WTC11 (cell line): ENCODE measurements at regions not wholly inside any gene's neighbourhood (a gene's known extent, or its start where the extent isn't known, plus 50 kb on each side); places are given as distances from the start of the nearest gene placed in this dataset.
A peak's percentile ranks its signal among the peaks of the same experiment; 100 is the strongest.

Source experiments
- ATAC-seq: fragments of 200-7000 bp; cut with Tn5 transposase; 2 replicates; pipeline ENCODE4 v1.10.0; 2021; ENCODE audit warnings: mild to moderate bottlenecking, moderate library complexity
- CTCF ChIA-PET: fragments of 300-600 bp; sonication (Branson Sonifier 250); formaldehyde crosslinking; loops from one replicate; lab custom pipeline; 2021; ENCODE audit warnings: antibody characterized with exemption; lab: Charles Lee
- POLR2A ChIA-PET: fragments of 350-600 bp; sonication (Branson Sonifier 250); formaldehyde crosslinking; loops from one replicate; lab custom pipeline; 2021; ENCODE audit warnings: antibody characterized with exemption; lab: Charles Lee
- DNase-seq: peaks from one replicate; pipeline ENCODE4 v3.0.0; 2021; ENCODE audit warnings: low spot score
- H3K27ac Mint-ChIP-seq: 2 replicates; pipeline ENCODE4 v1.8.0; 2021; ENCODE audit warnings: mixed read lengths
- H3K27me3 Mint-ChIP-seq: 2 replicates; pipeline ENCODE4 v1.8.0; 2021; ENCODE audit warnings: low read depth, mild to moderate bottlenecking, moderate library complexity, mixed read lengths
- H3K36me3 Mint-ChIP-seq: 2 replicates; pipeline ENCODE4 v1.8.0; 2021; ENCODE audit warnings: mixed read lengths
- H3K4me1 Mint-ChIP-seq: 2 replicates; pipeline ENCODE4 v1.8.0; 2022; ENCODE audit warnings: mixed read lengths
- H3K4me3 Mint-ChIP-seq: 2 replicates; pipeline ENCODE4 v1.8.0; 2021; ENCODE audit warnings: mild to moderate bottlenecking, moderate library complexity, mixed read lengths
- H3K9me3 Mint-ChIP-seq: 2 replicates; pipeline ENCODE4 v1.8.0; 2021; ENCODE audit warnings: mixed read lengths
- FOXK1 ChIP-seq: sonication (generic); formaldehyde crosslinking; IDR thresholded peaks from 2 replicates; pipeline ENCODE4 v1.8.0; 2022; ENCODE audit warnings: mild to moderate bottlenecking, moderate library complexity, missing genetic modification reagents
- GTF2I ChIP-seq: fragments of 250-450 bp; sonication (Bioruptor Pico); conservative IDR thresholded peaks from 2 replicates; pipeline ENCODE4 v1.4.0; 2021; ENCODE audit warnings: mild to moderate bottlenecking
- HMGA2 ChIP-seq: fragments of 250-450 bp; sonication (Bioruptor Pico); IDR thresholded peaks from 2 replicates; pipeline ENCODE4 v1.4.0; 2021; ENCODE audit warnings: mild to moderate bottlenecking, moderate library complexity
- NR1H2 ChIP-seq: sonication (generic); formaldehyde crosslinking; IDR thresholded peaks from 2 replicates; pipeline ENCODE4 v1.9.0; 2021; ENCODE audit warnings: mild to moderate bottlenecking, moderate library complexity, missing genetic modification reagents
- OVOL2 ChIP-seq: fragments of 250-450 bp; sonication (Bioruptor Pico); IDR thresholded peaks from 2 replicates; pipeline ENCODE4 v1.9.0; 2021; ENCODE audit warnings: mild to moderate bottlenecking, borderline replicate concordance
- SMAD4 ChIP-seq: sonication (generic); formaldehyde crosslinking; IDR thresholded peaks from 2 replicates; pipeline ENCODE4 v1.8.0; 2022; ENCODE audit warnings: mild to moderate bottlenecking, missing genetic modification reagents
- SP1 ChIP-seq: sonication (generic); formaldehyde crosslinking; conservative IDR thresholded peaks from 2 replicates; pipeline ENCODE4 v1.8.1; 2022; ENCODE audit warnings: missing genetic modification reagents
- STAT6 ChIP-seq: sonication (generic); formaldehyde crosslinking; conservative IDR thresholded peaks from 2 replicates; pipeline ENCODE4 v1.8.1; 2023; ENCODE audit warnings: mild to moderate bottlenecking, low read depth, missing genetic modification reagents, moderate library complexity
- ZBTB21 ChIP-seq: sonication (generic); formaldehyde crosslinking; IDR thresholded peaks from 2 replicates; pipeline ENCODE4 v1.8.1; 2023; ENCODE audit warnings: mild to moderate bottlenecking, missing genetic modification reagents, borderline replicate concordance
- TF ChIP-seq, protein P1 (sequence below): sonication (generic); formaldehyde crosslinking; IDR thresholded peaks from 2 replicates; pipeline ENCODE4 v1.8.1; 2022; ENCODE audit warnings: mild to moderate bottlenecking, moderate library complexity, missing genetic modification reagents
- TF ChIP-seq, protein P2 (sequence below): sonication (generic); formaldehyde crosslinking; IDR thresholded peaks from 2 replicates; pipeline ENCODE4 v1.8.1; 2023; ENCODE audit warnings: mild to moderate bottlenecking, moderate library complexity, missing genetic modification reagents
- TF ChIP-seq, protein P3 (sequence below): fragments of 250-450 bp; sonication (Bioruptor Pico); IDR thresholded peaks from 2 replicates; pipeline ENCODE4 v1.8.0; 2021; ENCODE audit warnings: mild to moderate bottlenecking
- TF ChIP-seq, protein P4 (sequence below): sonication (generic); formaldehyde crosslinking; IDR thresholded peaks from 2 replicates; pipeline ENCODE4 v1.8.1; 2022; ENCODE audit warnings: low read depth, mild to moderate bottlenecking, moderate library complexity, missing genetic modification reagents, borderline replicate concordance
- TF ChIP-seq, protein P5 (sequence below): sonication (generic); formaldehyde crosslinking; IDR thresholded peaks from 2 replicates; pipeline ENCODE4 v1.8.0; 2022; ENCODE audit warnings: mild to moderate bottlenecking, missing genetic modification reagents
- TF ChIP-seq, protein P6 (sequence below): fragments of 200-600 bp; IDR thresholded peaks from 2 replicates; pipeline ENCODE4 v1.8.0; 2022; ENCODE audit warnings: antibody characterized with exemption

DNA sequence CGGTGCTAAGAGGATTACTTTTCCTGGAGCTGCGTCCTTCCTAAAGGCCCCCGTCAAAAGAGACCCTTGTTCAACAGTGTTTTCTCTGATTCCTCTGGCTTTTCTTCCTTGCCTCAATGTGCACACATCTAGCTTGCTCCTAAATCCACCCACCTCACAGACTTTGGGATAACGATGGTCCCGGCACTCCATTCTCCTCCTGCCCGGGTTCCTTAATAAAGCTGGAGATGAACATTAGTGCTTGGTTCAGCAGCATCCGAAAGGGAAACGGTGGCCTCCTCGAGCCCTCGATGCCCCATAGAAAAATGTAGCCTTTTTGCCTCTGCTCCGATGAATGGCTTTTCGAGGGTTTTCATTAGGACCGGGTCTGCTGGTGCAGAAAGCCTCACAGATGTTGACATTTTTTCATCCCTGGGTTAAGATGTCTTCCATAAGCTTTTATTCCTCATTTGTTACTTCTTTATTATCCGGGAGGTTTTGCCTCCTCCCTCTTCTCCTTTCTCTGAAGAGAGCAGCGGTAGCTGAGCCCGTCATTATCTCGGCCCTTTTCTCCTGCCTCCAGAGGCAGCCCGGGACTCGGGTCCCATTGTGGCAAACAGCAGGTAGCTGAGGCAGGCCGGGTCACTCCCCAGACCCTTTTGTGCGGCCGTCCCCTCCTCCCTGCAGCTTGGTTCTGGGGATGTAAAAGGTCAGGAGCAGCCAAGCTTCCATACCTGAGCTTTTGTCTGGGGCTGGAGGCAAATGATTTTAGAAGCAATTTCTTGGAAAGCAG lies 64.6 kb downstream of the CPN2 start (continued):
- 0 out of 2 replicates have a peak, but pooled peaks have one; percentile 23 for TF ChIP-seq ZBTB21
- TF ChIP-seq OVOL2 (CRISPR knock-in tag), result no peak
- TF ChIP-seq, protein P1, sequence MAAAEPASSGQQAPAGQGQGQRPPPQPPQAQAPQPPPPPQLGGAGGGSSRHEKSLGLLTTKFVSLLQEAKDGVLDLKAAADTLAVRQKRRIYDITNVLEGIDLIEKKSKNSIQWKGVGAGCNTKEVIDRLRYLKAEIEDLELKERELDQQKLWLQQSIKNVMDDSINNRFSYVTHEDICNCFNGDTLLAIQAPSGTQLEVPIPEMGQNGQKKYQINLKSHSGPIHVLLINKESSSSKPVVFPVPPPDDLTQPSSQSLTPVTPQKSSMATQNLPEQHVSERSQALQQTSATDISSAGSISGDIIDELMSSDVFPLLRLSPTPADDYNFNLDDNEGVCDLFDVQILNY, result no peak
- TF ChIP-seq NR1H2 (CRISPR knock-in tag), result no peak
- 0 out of 2 replicates have a peak, but pooled peaks have one; percentile 43 for TF ChIP-seq FOXK1 (CRISPR knock-in tag)
- TF ChIP-seq, protein P2, sequence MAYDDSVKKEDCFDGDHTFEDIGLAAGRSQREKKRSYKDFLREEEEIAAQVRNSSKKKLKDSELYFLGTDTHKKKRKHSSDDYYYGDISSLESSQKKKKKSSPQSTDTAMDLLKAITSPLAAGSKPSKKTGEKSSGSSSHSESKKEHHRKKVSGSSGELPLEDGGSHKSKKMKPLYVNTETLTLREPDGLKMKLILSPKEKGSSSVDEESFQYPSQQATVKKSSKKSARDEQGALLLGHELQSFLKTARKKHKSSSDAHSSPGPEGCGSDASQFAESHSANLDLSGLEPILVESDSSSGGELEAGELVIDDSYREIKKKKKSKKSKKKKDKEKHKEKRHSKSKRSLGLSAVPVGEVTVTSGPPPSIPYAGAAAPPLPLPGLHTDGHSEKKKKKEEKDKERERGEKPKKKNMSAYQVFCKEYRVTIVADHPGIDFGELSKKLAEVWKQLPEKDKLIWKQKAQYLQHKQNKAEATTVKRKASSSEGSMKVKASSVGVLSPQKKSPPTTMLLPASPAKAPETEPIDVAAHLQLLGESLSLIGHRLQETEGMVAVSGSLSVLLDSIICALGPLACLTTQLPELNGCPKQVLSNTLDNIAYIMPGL (CRISPR knock-in tag), result no peak
- no peak for TF ChIP-seq SMAD4
- TF ChIP-seq, protein P3, sequence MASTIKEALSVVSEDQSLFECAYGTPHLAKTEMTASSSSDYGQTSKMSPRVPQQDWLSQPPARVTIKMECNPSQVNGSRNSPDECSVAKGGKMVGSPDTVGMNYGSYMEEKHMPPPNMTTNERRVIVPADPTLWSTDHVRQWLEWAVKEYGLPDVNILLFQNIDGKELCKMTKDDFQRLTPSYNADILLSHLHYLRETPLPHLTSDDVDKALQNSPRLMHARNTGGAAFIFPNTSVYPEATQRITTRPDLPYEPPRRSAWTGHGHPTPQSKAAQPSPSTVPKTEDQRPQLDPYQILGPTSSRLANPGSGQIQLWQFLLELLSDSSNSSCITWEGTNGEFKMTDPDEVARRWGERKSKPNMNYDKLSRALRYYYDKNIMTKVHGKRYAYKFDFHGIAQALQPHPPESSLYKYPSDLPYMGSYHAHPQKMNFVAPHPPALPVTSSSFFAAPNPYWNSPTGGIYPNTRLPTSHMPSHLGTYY (CRISPR knock-in tag), result no peak

DNA sequence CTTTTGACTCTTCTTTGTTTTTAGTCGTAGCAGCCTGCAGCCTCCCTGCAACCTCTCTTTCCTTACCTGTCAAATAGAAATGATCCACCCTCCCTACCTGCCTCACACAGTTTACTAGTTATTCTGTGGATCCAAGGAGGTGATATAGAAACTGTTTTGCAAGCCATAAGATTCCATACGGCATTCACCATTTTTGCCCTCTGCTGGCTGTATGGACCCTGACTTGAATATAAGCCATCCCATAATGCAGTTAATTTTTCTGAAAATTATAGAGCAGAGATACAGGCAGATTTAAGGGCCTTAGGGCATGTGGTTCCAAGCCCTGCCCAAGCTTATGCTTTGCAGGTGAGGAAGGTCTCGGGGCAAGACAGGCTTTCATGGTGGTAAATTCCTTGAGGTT lies 63.8 kb downstream of the CPN2 start:
- POLR2A ChIA-PET, result interaction anchor here (0.6 to 2.0 kb wide), 3 partner anchors 7 to 216 kb away, joined by 3 to 10 read pairs (median 5); no protein-coding TSS in a partner anchor
- H3K27me3 Mint-ChIP-seq, result peaks cover 7% of the 10 kb centered on the region
- CTCF ChIA-PET, result interaction anchor here (0.6 to 3.5 kb wide), 21 partner anchors 8 to 507 kb away, joined by 3 to 43 read pairs (median 5); no protein-coding TSS in a partner anchor

More for the DNA sequence above, 63.8 kb downstream of the CPN2 start:
- H3K27ac Mint-ChIP-seq, result 0 out of 2 replicates have a peak overlapping the region, but pooled peaks have one; percentile 19
- H3K4me3 Mint-ChIP-seq, result no peak overlapping the region
- no peaks in the 10 kb centered on the region for H3K9me3 Mint-ChIP-seq
- DNase-seq, result no peak
- H3K4me1 Mint-ChIP-seq, result 0 out of 2 replicates have a peak, but pooled peaks cover 3% of the 10 kb centered on the region
- TF ChIP-seq, protein P4, sequence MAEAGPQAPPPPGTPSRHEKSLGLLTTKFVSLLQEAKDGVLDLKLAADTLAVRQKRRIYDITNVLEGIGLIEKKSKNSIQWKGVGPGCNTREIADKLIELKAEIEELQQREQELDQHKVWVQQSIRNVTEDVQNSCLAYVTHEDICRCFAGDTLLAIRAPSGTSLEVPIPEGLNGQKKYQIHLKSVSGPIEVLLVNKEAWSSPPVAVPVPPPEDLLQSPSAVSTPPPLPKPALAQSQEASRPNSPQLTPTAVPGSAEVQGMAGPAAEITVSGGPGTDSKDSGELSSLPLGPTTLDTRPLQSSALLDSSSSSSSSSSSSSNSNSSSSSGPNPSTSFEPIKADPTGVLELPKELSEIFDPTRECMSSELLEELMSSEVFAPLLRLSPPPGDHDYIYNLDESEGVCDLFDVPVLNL, result no peak
- no peak for TF ChIP-seq STAT6 (CRISPR knock-in tag)
- TF ChIP-seq, protein P5, sequence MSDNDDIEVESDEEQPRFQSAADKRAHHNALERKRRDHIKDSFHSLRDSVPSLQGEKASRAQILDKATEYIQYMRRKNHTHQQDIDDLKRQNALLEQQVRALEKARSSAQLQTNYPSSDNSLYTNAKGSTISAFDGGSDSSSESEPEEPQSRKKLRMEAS (CRISPR knock-in tag), result no peak
- TF ChIP-seq, protein P6, sequence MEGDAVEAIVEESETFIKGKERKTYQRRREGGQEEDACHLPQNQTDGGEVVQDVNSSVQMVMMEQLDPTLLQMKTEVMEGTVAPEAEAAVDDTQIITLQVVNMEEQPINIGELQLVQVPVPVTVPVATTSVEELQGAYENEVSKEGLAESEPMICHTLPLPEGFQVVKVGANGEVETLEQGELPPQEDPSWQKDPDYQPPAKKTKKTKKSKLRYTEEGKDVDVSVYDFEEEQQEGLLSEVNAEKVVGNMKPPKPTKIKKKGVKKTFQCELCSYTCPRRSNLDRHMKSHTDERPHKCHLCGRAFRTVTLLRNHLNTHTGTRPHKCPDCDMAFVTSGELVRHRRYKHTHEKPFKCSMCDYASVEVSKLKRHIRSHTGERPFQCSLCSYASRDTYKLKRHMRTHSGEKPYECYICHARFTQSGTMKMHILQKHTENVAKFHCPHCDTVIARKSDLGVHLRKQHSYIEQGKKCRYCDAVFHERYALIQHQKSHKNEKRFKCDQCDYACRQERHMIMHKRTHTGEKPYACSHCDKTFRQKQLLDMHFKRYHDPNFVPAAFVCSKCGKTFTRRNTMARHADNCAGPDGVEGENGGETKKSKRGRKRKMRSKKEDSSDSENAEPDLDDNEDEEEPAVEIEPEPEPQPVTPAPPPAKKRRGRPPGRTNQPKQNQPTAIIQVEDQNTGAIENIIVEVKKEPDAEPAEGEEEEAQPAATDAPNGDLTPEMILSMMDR, result no peak
- no peak for TF ChIP-seq HMGA2 (CRISPR knock-in tag)
- TF ChIP-seq SP1 (CRISPR knock-in tag), result no peak
- no peak for TF ChIP-seq GTF2I (CRISPR knock-in tag)
- TF ChIP-seq, all 79 proteins: peak for 0
- no peak; the same call in 1 of the 2 replicates for ATAC-seq
- H3K36me3 Mint-ChIP-seq, result no peaks in the 10 kb centered on the region; the same call in 1 of the 2 replicates
